ENCODE measurements at regions not wholly inside any gene's neighbourhood (a gene's known extent, or its start where the extent isn't known, plus 50 kb on each side); places are given as distances from the start of the nearest gene placed in this dataset.

DNA sequence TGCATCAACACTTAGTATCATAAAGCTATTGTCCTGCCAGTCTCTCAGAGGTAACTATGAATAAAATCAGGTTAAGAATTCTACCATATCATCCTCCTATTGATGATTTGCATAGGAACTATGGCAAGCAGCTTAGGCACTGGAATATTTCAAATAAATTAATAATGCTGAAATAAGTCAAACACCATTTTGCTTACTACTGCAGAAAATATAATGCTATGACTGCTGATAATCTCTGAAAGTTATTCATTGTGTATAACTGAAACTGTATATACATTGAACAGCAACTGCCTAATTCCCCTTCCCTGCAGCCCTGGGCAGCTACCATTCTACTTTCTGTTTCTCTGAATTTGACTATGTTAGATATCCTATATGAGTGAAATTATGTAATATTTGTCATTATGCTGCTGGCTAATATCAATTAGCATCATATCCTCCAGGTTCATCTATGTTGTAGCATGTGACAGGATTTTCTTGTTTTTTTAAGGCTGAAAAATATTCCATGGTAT, 318.8 kb upstream of the SGCG start:
- no peaks in the 10 kb centered on the region for H3K4me1 ChIP-seq (ENCODE audit: control insufficient read depth in 1 of 2, insufficient read depth in 2 of 2, low read depth in 1 of 2, low read length in 1 of 2)
- H3K4me3 ChIP-seq (ENCODE audit: low read depth in 2 of 2, low read length in 1 of 2), result no peak overlapping the region
- no peaks in the 10 kb centered on the region for H3K9me2 ChIP-seq
- H4K20me1 ChIP-seq (ENCODE audit: insufficient read depth), result no peaks in the 10 kb centered on the region
- H3K9me3 ChIP-seq, result no peaks in the 10 kb centered on the region
- ChIA-PET CTCF (no interaction called here), POLR2A (no interaction called here)
- no peaks in the 10 kb centered on the region for H3F3A ChIP-seq (replicated peaks; ENCODE audit: insufficient read depth)
- no peak for DNase-seq
- no peaks in the 10 kb centered on the region for H3K79me2 ChIP-seq (ENCODE audit: insufficient read depth)
- no peak overlapping the region for H2AFZ ChIP-seq (ENCODE audit: low read depth)
- H3K27me3 ChIP-seq (ENCODE audit: insufficient read depth), result no peaks in the 10 kb centered on the region
- no peak overlapping the region for H3K4me2 ChIP-seq
- no peak overlapping the region for H3K9ac ChIP-seq
- no peak overlapping the region for H3K27ac ChIP-seq (ENCODE audit: low read depth in 2 of 2, low read length in 1 of 2)
- no peaks in the 10 kb centered on the region for H3K36me3 ChIP-seq (replicated peaks in 1 of 2; ENCODE audit: control insufficient read depth in 1 of 2, insufficient read depth in 2 of 2, low read length in 1 of 2)
- TF ChIP-seq RCOR1 (IDR thresholded peaks at IDR 0.05; ENCODE audit: low read length) (no peak), JUND (IDR thresholded peaks at IDR 0.05) (no peak), MEF2A (IDR thresholded peaks at IDR 0.05; ENCODE audit: borderline replicate concordance, low read depth) (no peak), ELF1 (IDR thresholded peaks at IDR 0.05) (no peak), RAD21 (IDR thresholded peaks at IDR 0.05; ENCODE audit: low read length) (no peak), TCF12 (IDR thresholded peaks at IDR 0.05) (no peak), EZH2phosphoT487 (IDR thresholded peaks at IDR 0.05; ENCODE audit: borderline replicate concordance, low read depth) (no peak), TAF1 (IDR thresholded peaks at IDR 0.05; ENCODE audit: borderline replicate concordance, low read depth, low read length) (no peak), TEAD4 (IDR thresholded peaks at IDR 0.05; ENCODE audit: borderline replicate concordance, insufficient read depth) (no peak), GABPA (IDR thresholded peaks at IDR 0.05; ENCODE audit: low read depth) (no peak)
- TF ChIP-seq, protein P1, sequence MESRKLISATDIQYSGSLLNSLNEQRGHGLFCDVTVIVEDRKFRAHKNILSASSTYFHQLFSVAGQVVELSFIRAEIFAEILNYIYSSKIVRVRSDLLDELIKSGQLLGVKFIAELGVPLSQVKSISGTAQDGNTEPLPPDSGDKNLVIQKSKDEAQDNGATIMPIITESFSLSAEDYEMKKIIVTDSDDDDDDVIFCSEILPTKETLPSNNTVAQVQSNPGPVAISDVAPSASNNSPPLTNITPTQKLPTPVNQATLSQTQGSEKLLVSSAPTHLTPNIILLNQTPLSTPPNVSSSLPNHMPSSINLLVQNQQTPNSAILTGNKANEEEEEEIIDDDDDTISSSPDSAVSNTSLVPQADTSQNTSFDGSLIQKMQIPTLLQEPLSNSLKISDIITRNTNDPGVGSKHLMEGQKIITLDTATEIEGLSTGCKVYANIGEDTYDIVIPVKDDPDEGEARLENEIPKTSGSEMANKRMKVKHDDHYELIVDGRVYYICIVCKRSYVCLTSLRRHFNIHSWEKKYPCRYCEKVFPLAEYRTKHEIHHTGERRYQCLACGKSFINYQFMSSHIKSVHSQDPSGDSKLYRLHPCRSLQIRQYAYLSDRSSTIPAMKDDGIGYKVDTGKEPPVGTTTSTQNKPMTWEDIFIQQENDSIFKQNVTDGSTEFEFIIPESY (IDR thresholded peaks at IDR 0.05; ENCODE audit: borderline replicate concordance, low read depth), result no peak
- TF ChIP-seq, protein P2, sequence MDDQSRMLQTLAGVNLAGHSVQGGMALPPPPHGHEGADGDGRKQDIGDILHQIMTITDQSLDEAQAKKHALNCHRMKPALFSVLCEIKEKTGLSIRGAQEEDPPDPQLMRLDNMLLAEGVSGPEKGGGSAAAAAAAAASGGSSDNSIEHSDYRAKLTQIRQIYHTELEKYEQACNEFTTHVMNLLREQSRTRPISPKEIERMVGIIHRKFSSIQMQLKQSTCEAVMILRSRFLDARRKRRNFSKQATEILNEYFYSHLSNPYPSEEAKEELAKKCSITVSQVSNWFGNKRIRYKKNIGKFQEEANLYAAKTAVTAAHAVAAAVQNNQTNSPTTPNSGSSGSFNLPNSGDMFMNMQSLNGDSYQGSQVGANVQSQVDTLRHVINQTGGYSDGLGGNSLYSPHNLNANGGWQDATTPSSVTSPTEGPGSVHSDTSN (IDR thresholded peaks at IDR 0.05), result no peak
- TF ChIP-seq, protein P3, sequence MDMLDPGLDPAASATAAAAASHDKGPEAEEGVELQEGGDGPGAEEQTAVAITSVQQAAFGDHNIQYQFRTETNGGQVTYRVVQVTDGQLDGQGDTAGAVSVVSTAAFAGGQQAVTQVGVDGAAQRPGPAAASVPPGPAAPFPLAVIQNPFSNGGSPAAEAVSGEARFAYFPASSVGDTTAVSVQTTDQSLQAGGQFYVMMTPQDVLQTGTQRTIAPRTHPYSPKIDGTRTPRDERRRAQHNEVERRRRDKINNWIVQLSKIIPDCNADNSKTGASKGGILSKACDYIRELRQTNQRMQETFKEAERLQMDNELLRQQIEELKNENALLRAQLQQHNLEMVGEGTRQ (IDR thresholded peaks at IDR 0.05; ENCODE audit: borderline replicate concordance, low read depth, low read length), result no peak
- TF ChIP-seq, protein P4, sequence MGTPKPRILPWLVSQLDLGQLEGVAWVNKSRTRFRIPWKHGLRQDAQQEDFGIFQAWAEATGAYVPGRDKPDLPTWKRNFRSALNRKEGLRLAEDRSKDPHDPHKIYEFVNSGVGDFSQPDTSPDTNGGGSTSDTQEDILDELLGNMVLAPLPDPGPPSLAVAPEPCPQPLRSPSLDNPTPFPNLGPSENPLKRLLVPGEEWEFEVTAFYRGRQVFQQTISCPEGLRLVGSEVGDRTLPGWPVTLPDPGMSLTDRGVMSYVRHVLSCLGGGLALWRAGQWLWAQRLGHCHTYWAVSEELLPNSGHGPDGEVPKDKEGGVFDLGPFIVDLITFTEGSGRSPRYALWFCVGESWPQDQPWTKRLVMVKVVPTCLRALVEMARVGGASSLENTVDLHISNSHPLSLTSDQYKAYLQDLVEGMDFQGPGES (IDR thresholded peaks at IDR 0.05; ENCODE audit: low read depth, low read length), result no peak

DNA sequence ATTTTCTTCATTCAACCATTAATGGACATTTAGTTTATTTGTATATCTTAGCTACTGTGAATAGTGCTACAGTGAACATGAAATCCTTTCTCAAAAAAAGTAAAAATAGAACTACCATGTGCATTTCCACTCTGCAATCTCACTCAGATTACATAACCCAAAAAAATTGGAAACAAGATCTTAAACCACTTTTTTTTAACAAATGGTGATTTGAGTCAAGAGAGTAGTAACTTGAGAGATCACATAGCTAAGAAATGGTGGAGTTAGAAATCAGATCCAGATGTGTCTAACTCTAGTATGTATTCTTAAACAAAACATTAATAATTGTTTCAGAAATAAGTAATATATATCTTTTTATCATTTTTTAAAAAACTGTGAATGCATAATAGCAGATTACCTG, 318.3 kb upstream of the SGCG start:
- Histone ChIP-seq H4K20me1 (ENCODE audit: insufficient read depth) (no peaks in the 10 kb centered on the region), H3K9me2 (no peaks in the 10 kb centered on the region), H3K36me3 (replicated peaks in 1 of 2; ENCODE audit: control insufficient read depth in 1 of 2, insufficient read depth in 2 of 2, low read length in 1 of 2) (no peaks in the 10 kb centered on the region), H3F3A (replicated peaks; ENCODE audit: insufficient read depth) (no peaks in the 10 kb centered on the region), H3K27me3 (ENCODE audit: insufficient read depth) (no peaks in the 10 kb centered on the region), H3K9ac (no peak overlapping the region), H3K79me2 (ENCODE audit: insufficient read depth) (no peaks in the 10 kb centered on the region), H3K4me2 (no peak overlapping the region), H3K27ac (ENCODE audit: low read depth in 2 of 2, low read length in 1 of 2) (no peak overlapping the region), H2AFZ (ENCODE audit: low read depth) (no peak overlapping the region), H3K9me3 (no peaks in the 10 kb centered on the region), H3K4me3 (ENCODE audit: low read depth in 2 of 2, low read length in 1 of 2) (no peak overlapping the region), H3K4me1 (ENCODE audit: control insufficient read depth in 1 of 2, insufficient read depth in 2 of 2, low read depth in 1 of 2, low read length in 1 of 2) (no peaks in the 10 kb centered on the region)
- no peak for DNase-seq
- POLR2A ChIA-PET, result no interaction called here
- CTCF ChIA-PET, result no interaction called here
- TF ChIP-seq FOXM1 (IDR thresholded peaks at IDR 0.05; ENCODE audit: low read depth), result no peak
- no peak for TF ChIP-seq RAD21 (IDR thresholded peaks at IDR 0.05; ENCODE audit: low read length)
- TF ChIP-seq JUND (IDR thresholded peaks at IDR 0.05), result no peak
- TF ChIP-seq TEAD4 (IDR thresholded peaks at IDR 0.05; ENCODE audit: borderline replicate concordance, insufficient read depth), result no peak
- no peak for TF ChIP-seq TCF12 (IDR thresholded peaks at IDR 0.05)
- TF ChIP-seq, protein P4 (IDR thresholded peaks at IDR 0.05; ENCODE audit: low read depth, low read length), result no peak
- TF ChIP-seq RXRA (IDR thresholded peaks at IDR 0.05; ENCODE audit: borderline replicate concordance, low read depth), result no peak
- TF ChIP-seq EZH2phosphoT487 (IDR thresholded peaks at IDR 0.05; ENCODE audit: borderline replicate concordance, low read depth), result no peak
- TF ChIP-seq NFIC (IDR thresholded peaks at IDR 0.05; ENCODE audit: borderline replicate concordance), result no peak
- no peak for TF ChIP-seq MXI1 (IDR thresholded peaks at IDR 0.05; ENCODE audit: low read depth, low read length)
- no peak for TF ChIP-seq YY1 (IDR thresholded peaks at IDR 0.05; ENCODE audit: low read depth)
- no peak for TF ChIP-seq FOSL2 (IDR thresholded peaks at IDR 0.05; ENCODE audit: borderline replicate concordance, low read depth)
- no peak for TF ChIP-seq RFX5 (IDR thresholded peaks at IDR 0.05; ENCODE audit: low read length)
- TF ChIP-seq FOXJ3 (CRISPR knock-in tag; IDR thresholded peaks at IDR 0.05), result no peak
- TF ChIP-seq MEF2A (IDR thresholded peaks at IDR 0.05; ENCODE audit: borderline replicate concordance, low read depth), result no peak
- no peak for TF ChIP-seq GABPA (IDR thresholded peaks at IDR 0.05; ENCODE audit: low read depth)
- TF ChIP-seq GATA2 (CRISPR knock-in tag; IDR thresholded peaks at IDR 0.05), result no peak

Data from SK-N-SH (cell line).